RWPE1 (cell line): ENCODE measurements at regions not wholly inside any gene's neighbourhood (a gene's known extent, or its start where the extent isn't known, plus 50 kb on each side); places are given as distances from the start of the nearest gene placed in this dataset.
"Not testable (repeated sequence)": the region's sequence is repeated elsewhere in the genome, so short reads cannot be mapped to it uniquely, and the experiment has no call there.

ENCODE experiments used
- CTCF ChIA-PET: fragments of 350-600 bp; sonication (Branson Sonifier 250); formaldehyde crosslinking; extraction: SDS; loops from one replicate; lab custom pipeline; 2021; lab: Yijun Ruan, JAX
- POLR2A ChIA-PET: fragments of 400-600 bp; formaldehyde crosslinking; extraction: SDS; loops from one replicate; lab custom pipeline; 2020; ENCODE audit warnings: antibody characterized with exemption; ENCODE audit not compliant: low non-redundant PET; lab: Yijun Ruan, JAX
- DNase-seq: peaks from one replicate; pipeline ENCODE4 v3.0.0; 2012; ENCODE audit warnings: low spot score
- H3K27ac ChIP-seq: fragments of 450-650 bp; 2 replicates; pipeline ENCODE4 v1.5.1; 2017
- TF ChIP-seq, protein P1 (sequence below): fragments of 450-650 bp; conservative IDR thresholded peaks from 2 replicates; pipeline ENCODE4 v1.5.1; 2017; ENCODE audit warnings: low read depth, mild to moderate bottlenecking

DNA sequence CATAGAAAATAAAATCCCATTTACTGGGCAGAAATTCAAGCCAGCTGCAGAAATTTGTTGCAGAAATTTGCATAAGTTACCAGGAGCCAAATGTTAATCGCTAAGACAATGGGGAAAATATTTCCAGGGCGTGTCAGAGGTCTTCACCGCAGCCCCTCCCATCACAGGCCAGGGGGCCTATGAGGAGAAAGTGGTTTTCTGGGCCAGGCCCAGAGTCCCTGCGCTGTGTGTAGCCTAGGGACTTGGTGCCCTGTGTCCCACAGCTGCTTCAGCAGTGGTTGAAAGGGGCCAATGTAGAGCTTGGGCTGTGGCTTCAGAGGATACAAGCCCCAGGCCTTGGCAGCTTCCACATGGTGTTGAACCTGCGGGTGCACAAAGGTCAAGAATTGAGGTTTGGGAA, 278.9 kb upstream of the PCDH9 start:
- TF ChIP-seq, protein P1, sequence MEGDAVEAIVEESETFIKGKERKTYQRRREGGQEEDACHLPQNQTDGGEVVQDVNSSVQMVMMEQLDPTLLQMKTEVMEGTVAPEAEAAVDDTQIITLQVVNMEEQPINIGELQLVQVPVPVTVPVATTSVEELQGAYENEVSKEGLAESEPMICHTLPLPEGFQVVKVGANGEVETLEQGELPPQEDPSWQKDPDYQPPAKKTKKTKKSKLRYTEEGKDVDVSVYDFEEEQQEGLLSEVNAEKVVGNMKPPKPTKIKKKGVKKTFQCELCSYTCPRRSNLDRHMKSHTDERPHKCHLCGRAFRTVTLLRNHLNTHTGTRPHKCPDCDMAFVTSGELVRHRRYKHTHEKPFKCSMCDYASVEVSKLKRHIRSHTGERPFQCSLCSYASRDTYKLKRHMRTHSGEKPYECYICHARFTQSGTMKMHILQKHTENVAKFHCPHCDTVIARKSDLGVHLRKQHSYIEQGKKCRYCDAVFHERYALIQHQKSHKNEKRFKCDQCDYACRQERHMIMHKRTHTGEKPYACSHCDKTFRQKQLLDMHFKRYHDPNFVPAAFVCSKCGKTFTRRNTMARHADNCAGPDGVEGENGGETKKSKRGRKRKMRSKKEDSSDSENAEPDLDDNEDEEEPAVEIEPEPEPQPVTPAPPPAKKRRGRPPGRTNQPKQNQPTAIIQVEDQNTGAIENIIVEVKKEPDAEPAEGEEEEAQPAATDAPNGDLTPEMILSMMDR = no peak
- POLR2A ChIA-PET = no interaction called here
- no peak overlapping the region for H3K27ac ChIP-seq
- DNase-seq = no peak
- CTCF ChIA-PET = no interaction called here

DNA sequence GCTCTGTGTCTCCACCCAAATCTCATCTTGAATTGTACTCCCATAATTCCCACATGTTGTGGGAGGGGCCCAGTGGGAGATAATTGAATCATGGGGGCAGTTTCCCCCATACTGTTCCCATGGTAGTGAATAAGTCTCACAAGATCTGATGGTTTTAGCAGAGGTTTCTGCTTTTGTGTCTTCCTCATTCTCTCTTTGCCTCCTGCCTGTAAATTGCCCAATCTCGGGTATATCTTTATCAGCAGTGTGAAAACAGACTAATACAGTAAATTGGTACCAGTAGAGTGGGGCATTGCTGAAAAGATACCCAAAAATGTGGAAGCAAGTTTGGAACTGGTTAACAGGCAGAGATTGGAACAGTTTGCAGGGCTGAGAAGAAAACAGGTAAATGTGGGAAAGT, 278.1 kb upstream of the PCDH9 start:
- DNase-seq, CTCF ChIA-PET, POLR2A ChIA-PET, H3K27ac ChIP-seq: not testable (repeated sequence)

DNA sequence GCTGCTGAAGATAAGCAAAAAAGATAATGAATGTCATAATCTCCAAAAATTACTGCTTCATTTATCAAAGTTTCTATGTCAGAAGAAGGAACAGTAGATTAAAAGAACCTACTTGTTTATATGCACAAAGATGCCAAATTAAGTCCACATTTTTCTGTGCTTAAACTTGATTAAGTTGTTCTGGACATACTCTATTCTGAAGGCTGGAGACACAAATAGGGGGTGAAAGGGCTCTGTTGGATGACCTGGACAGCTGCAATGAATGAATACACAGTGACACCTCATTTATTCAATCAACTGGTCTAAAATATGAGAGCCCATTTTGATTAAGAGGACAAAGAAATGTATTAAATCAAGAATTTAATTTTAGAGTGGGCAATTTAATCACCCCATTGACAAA, 276.3 kb upstream of the PCDH9 start:
- ChIA-PET CTCF (no interaction called here), POLR2A (no interaction called here)
- no peak for DNase-seq
- TF ChIP-seq, protein P1 = no peak
- H3K27ac ChIP-seq = no peak overlapping the region

DNA sequence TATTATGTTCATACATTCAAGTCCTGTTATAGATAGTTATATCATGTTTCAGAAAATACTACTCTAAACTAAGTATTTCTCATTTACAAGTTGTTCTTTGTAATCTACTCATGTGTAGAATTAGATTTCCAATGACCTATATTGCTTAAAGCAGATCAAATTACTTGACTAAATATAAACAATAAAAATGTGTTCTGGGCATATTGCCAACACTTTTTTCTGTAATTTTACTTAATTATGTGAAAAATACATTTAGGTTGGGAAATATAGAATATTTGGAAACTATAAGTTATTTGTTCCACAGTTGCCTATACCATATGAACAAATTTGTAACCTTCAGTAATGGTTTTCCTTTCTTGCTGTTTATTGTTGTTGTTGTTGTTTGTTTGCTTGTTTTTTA, 275.2 kb upstream of the PCDH9 start:
- no peak for DNase-seq
- ChIA-PET POLR2A (no interaction called here), CTCF (no interaction called here)
- TF ChIP-seq, protein P1 = no peak
- H3K27ac ChIP-seq = no peak overlapping the region

DNA sequence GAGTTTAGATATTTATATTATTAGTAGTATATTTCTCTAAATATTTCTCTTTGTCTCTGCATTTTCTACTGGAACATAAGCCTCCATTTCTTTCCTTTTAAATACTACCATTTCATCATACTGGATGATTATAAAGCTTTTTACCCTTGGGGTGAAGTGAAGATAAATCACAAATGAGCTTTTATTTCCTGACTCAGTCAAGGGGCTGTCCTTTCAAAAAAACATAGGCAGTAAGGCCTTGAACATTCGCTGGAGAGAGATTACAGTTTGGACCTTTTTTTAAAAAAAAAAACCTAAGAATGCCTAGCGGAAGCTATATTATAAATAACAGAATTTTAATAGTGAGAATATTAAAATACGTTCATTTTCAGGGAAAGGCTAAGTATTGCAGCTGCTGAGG, 268.8 kb upstream of the PCDH9 start:
- CTCF ChIA-PET = no interaction called here
- POLR2A ChIA-PET = no interaction called here

DNA sequence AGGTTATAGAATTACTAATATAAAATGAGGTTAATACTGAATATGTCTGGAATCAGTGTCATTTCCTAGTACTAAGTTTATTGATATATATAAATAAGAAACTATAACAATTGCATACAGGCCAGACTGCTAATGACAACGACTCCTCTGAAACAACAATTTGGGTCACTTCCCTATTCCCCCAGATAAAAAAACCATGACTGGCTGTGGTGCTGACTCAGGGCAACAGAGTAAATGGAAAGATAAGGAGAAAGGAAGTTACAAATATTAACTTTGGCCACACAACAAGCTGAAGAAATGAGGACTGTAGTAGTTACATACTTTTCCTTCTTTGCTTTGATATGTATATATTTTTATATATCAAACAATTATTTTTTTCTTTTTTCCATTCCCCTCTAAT, 263.7 kb upstream of the PCDH9 start:
- ChIA-PET POLR2A (no interaction called here), CTCF (no interaction called here)
- H3K27ac ChIP-seq = no peak overlapping the region
- no peak for DNase-seq
- TF ChIP-seq, protein P1 = no peak

More for the DNA sequence above, 268.8 kb upstream of the PCDH9 start:
- DNase-seq = no peak
- no peak overlapping the region for H3K27ac ChIP-seq
- TF ChIP-seq, protein P1 = no peak

DNA sequence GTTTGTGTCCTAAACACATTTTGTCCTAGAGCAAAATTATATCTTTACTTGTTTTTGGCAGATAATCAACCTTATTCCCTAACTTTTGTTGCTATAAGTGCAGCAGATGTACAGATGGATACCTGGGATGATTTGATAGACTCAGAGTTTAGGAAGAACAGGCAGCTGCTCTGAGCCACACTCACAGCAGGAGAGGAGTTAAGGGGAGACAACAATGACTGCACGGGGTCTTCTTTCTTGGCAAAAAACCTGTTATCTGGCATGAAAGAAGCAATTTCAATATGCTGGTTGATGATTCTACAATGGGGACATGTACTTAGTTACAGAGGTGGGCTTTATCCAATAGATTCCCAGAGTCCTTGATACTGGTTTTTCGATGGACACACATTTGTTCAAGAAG, 258.9 kb upstream of the PCDH9 start:
- H3K27ac ChIP-seq = no peak overlapping the region
- no peak for DNase-seq
- TF ChIP-seq, protein P1 = no peak
- ChIA-PET CTCF (interaction anchor here (0.6 kb wide), 1 partner anchor 248 kb away, joined by 3 read pairs; no protein-coding TSS in a partner anchor), POLR2A (no interaction called here)
